ENCODE measurements at regions not wholly inside any gene's neighbourhood (a gene's known extent, or its start where the extent isn't known, plus 50 kb on each side); places are given as distances from the start of the nearest gene placed in this dataset.

GRCh38 chr11:128155590-128155989 lies 431.8 kb downstream of the ETS1 start:
- H3K4me3 Mint-ChIP-seq (ENCODE audit: unreplicated experiment), result no peak overlapping the region
- no peaks in the 10 kb centered on the region for H3K9me3 Mint-ChIP-seq (ENCODE audit: unreplicated experiment)
- H3K27ac Mint-ChIP-seq (ENCODE audit: unreplicated experiment), result no peak overlapping the region
- H3K4me1 Mint-ChIP-seq (ENCODE audit: unreplicated experiment), result peaks cover 1% of the 10 kb centered on the region
- peaks cover 11% of the 10 kb centered on the region for H3K27me3 Mint-ChIP-seq (ENCODE audit: unreplicated experiment)
- no peak for DNase-seq (ENCODE audit: extremely low spot score, unreplicated experiment)
- no peaks in the 10 kb centered on the region for H3K36me3 Mint-ChIP-seq (ENCODE audit: unreplicated experiment)
- TF ChIP-seq, protein P1, sequence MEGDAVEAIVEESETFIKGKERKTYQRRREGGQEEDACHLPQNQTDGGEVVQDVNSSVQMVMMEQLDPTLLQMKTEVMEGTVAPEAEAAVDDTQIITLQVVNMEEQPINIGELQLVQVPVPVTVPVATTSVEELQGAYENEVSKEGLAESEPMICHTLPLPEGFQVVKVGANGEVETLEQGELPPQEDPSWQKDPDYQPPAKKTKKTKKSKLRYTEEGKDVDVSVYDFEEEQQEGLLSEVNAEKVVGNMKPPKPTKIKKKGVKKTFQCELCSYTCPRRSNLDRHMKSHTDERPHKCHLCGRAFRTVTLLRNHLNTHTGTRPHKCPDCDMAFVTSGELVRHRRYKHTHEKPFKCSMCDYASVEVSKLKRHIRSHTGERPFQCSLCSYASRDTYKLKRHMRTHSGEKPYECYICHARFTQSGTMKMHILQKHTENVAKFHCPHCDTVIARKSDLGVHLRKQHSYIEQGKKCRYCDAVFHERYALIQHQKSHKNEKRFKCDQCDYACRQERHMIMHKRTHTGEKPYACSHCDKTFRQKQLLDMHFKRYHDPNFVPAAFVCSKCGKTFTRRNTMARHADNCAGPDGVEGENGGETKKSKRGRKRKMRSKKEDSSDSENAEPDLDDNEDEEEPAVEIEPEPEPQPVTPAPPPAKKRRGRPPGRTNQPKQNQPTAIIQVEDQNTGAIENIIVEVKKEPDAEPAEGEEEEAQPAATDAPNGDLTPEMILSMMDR (IDR thresholded peaks at IDR 0.05), result no peak

- DNase-seq (ENCODE audit: extremely low spot score, unreplicated experiment), result no peak
- Mint-ChIP-seq H3K36me3 (ENCODE audit: unreplicated experiment) (no peaks in the 10 kb centered on the region), H3K4me3 (ENCODE audit: unreplicated experiment) (no peak overlapping the region), H3K9me3 (ENCODE audit: unreplicated experiment) (no peaks in the 10 kb centered on the region), H3K27me3 (ENCODE audit: unreplicated experiment) (peaks cover 15% of the 10 kb centered on the region), H3K4me1 (ENCODE audit: unreplicated experiment) (peaks cover 1% of the 10 kb centered on the region), H3K27ac (ENCODE audit: unreplicated experiment) (no peak overlapping the region)
- TF ChIP-seq, protein P1 (IDR thresholded peaks at IDR 0.05), result no peak
Observed at GRCh38 chr11:128153697-128154048, 433.7 kb downstream of the ETS1 start.

DNA sequence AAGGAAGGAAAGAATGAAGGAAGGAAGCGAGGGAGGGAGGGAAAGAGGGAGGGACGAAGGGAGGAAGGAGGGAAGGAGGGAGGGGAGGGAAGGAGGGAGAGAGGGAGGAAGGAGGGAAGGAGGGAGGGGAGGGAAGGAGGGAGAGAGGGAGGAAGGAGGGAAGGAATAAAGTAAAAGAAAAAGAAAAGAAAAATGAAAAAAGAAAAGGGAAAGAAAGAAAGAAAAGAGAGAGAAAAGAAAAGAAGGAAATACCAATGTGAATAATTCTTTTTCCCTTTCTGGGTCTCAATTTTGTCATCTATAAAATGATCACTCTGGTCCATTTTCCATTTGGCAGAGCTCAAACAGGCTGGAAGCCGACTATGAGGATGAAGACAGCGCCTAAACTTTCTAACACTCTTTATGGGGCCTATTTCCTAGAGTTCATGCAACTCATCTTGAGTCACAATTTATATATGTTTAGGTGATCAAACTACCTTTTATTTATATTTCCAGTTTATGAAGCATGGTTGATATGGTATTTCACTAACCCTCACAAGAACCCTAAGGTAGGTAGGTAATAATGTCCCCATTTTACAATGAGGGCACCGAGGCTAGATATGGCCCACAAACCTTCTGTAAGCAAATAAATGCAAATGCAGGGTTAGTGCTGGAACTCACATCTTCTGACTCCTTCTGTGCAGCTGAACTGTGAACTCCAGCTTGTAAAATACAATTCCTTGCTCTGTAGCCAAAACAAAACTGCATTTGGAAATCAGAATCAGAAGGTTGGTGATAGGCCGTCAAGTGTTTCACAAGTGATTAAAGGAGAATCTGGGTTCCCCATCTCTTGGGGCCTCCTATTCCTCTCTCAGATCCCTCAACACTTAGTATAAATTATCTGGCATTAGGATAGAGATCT lies 434.3 kb downstream of the ETS1 start:
- H3K27me3 Mint-ChIP-seq (ENCODE audit: unreplicated experiment), result peaks cover 19% of the 10 kb centered on the region
- no peak for DNase-seq (ENCODE audit: extremely low spot score, unreplicated experiment)
- no peak overlapping the region for H3K4me3 Mint-ChIP-seq (ENCODE audit: unreplicated experiment)
- H3K27ac Mint-ChIP-seq (ENCODE audit: unreplicated experiment), result no peak overlapping the region
- H3K36me3 Mint-ChIP-seq (ENCODE audit: unreplicated experiment), result no peaks in the 10 kb centered on the region
- no peaks in the 10 kb centered on the region for H3K9me3 Mint-ChIP-seq (ENCODE audit: unreplicated experiment)
- peaks cover 1% of the 10 kb centered on the region for H3K4me1 Mint-ChIP-seq (ENCODE audit: unreplicated experiment)
- TF ChIP-seq, protein P1 (IDR thresholded peaks at IDR 0.05), result no peak

DNA sequence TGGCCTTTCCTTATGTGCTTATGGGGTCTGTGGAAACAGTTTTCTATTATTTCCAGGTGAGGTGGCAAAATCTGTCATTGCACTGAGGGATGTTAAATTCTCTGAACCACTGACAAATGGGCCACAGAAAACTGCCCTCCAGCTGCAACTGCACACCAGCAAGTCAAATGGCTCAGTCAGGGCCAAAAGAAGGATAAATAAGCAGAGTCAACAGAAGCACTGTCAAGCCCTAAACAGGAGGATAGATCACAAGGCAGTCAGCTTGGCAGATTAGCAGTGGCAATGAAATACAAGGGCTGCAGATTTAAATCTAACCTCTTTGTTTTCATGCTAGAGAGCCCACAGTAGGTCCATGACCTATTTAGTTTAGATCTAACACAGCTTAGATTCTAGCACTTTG lies 435.6 kb downstream of the ETS1 start:
- H3K36me3 Mint-ChIP-seq (ENCODE audit: unreplicated experiment), result no peaks in the 10 kb centered on the region
- H3K27me3 Mint-ChIP-seq (ENCODE audit: unreplicated experiment), result peaks cover 17% of the 10 kb centered on the region
- TF ChIP-seq, protein P1 (IDR thresholded peaks at IDR 0.05), result no peak
- H3K4me3 Mint-ChIP-seq (ENCODE audit: unreplicated experiment), result no peak overlapping the region
- H3K9me3 Mint-ChIP-seq (ENCODE audit: unreplicated experiment), result no peaks in the 10 kb centered on the region
- no peak overlapping the region for H3K27ac Mint-ChIP-seq (ENCODE audit: unreplicated experiment)
- no peak for DNase-seq (ENCODE audit: extremely low spot score, unreplicated experiment)
- H3K4me1 Mint-ChIP-seq (ENCODE audit: unreplicated experiment), result peaks cover 8% of the 10 kb centered on the region

- Mint-ChIP-seq H3K4me1 (ENCODE audit: unreplicated experiment) (peaks cover 8% of the 10 kb centered on the region), H3K27me3 (ENCODE audit: unreplicated experiment) (peaks cover 17% of the 10 kb centered on the region), H3K36me3 (ENCODE audit: unreplicated experiment) (no peaks in the 10 kb centered on the region), H3K4me3 (ENCODE audit: unreplicated experiment) (no peak overlapping the region), H3K9me3 (ENCODE audit: unreplicated experiment) (no peaks in the 10 kb centered on the region), H3K27ac (ENCODE audit: unreplicated experiment) (no peak overlapping the region)
- TF ChIP-seq, protein P1 (IDR thresholded peaks at IDR 0.05), result no peak
- DNase-seq (ENCODE audit: extremely low spot score, unreplicated experiment), result no peak
Observed at GRCh38 chr11:128151338-128151737, 436.0 kb downstream of the ETS1 start.

All from osteocyte (in vitro differentiated cells).